Panc1 (cell line): ENCODE measurements at regions not wholly inside any gene's neighbourhood (a gene's known extent, or its start where the extent isn't known, plus 50 kb on each side); places are given as distances from the start of the nearest gene placed in this dataset.

ENCODE experiments used
- CTCF ChIP-seq: fragments of 450-650 bp; IDR thresholded peaks from 2 replicates; pipeline ENCODE4 v1.5.1; 2017; ENCODE audit warnings: mild to moderate bottlenecking
- SIN3A ChIP-seq: IDR thresholded peaks from 2 replicates; pipeline ENCODE4 v1.6.1; 2012; ENCODE audit warnings: low read depth, mild to moderate bottlenecking, low read length, moderate library complexity, borderline replicate concordance; ENCODE audit not compliant: insufficient read depth
- TCF7L2 ChIP-seq: IDR thresholded peaks from 2 replicates; pipeline ENCODE4 v1.6.1; 2011; ENCODE audit warnings: mild to moderate bottlenecking, low read depth, low read length, inconsistent platforms
- TF ChIP-seq, protein P1 (sequence below), 2 experiments: IDR thresholded peaks; 2 replicates each; pipeline ENCODE4 v1.6.1; 2011 to 2012; ENCODE audit warnings: low read depth in 2 of 2, control low read depth in 1 of 2, low read length in 1 of 2, mild to moderate bottlenecking in 1 of 2, moderate library complexity in 1 of 2; ENCODE audit not compliant: insufficient read depth in 1 of 2

DNA sequence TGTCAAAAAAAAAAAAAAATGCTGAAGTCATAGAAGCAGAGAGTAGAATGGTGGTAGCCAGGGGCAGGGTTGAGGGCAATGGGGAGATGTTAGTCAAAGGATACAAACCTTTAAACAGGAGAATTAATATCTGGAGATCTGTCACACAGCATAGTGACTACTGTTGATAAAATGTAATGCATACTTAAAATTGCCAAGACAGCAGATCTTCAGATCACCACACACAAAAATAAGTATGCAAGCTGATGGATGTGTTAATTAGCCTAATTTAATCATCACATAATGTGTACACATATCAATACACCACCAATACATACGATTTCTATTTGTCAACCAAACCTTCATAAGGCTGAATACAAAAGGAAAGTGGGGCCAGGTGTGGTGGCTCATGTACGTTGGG, 83.5 kb upstream of the PHACTR3 start:
- TF ChIP-seq CTCF (no peak), TCF7L2 (no peak), SIN3A (no peak)
- TF ChIP-seq, protein P1, sequence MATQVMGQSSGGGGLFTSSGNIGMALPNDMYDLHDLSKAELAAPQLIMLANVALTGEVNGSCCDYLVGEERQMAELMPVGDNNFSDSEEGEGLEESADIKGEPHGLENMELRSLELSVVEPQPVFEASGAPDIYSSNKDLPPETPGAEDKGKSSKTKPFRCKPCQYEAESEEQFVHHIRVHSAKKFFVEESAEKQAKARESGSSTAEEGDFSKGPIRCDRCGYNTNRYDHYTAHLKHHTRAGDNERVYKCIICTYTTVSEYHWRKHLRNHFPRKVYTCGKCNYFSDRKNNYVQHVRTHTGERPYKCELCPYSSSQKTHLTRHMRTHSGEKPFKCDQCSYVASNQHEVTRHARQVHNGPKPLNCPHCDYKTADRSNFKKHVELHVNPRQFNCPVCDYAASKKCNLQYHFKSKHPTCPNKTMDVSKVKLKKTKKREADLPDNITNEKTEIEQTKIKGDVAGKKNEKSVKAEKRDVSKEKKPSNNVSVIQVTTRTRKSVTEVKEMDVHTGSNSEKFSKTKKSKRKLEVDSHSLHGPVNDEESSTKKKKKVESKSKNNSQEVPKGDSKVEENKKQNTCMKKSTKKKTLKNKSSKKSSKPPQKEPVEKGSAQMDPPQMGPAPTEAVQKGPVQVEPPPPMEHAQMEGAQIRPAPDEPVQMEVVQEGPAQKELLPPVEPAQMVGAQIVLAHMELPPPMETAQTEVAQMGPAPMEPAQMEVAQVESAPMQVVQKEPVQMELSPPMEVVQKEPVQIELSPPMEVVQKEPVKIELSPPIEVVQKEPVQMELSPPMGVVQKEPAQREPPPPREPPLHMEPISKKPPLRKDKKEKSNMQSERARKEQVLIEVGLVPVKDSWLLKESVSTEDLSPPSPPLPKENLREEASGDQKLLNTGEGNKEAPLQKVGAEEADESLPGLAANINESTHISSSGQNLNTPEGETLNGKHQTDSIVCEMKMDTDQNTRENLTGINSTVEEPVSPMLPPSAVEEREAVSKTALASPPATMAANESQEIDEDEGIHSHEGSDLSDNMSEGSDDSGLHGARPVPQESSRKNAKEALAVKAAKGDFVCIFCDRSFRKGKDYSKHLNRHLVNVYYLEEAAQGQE (IDR thresholded peaks at IDR 0.05; ENCODE audit: insufficient read depth in 1 of 2, low read depth in 2 of 2, low read length in 1 of 2) = no peak
